IMR-90 (cell line): ENCODE measurements at regions not wholly inside any gene's neighbourhood (a gene's known extent, or its start where the extent isn't known, plus 50 kb on each side); places are given as distances from the start of the nearest gene placed in this dataset.

Source experiments
- ATAC-seq: fragments of 200-7000 bp; cut with Tn5 transposase; 2 replicates; pipeline ENCODE4 v1.9.1; 2020; ENCODE audit warnings: low read depth, mild to moderate bottlenecking, moderate library complexity
- BruUV-seq: library from RNA; stranded (reverse); fragments of 400-500 nt; replicated peaks from 2 replicates; lab custom pipeline; 2021; lab: Mats Ljungman, UMichigan
- CTCF ChIA-PET: fragments of 300-600 bp; formaldehyde crosslinking; extraction: SDS; loops from one replicate; lab custom pipeline; 2021; ENCODE audit warnings: antibody characterized with exemption; lab: Yijun Ruan, JAX
- POLR2A ChIA-PET: fragments of 300-600 bp; sonication (Branson Sonifier 250); formaldehyde crosslinking; loops from one replicate; lab custom pipeline; 2022; ENCODE audit warnings: antibody characterized with exemption; ENCODE audit not compliant: unreplicated experiment; lab: Charles Lee
- DNase-seq: peaks from one replicate; pipeline ENCODE4 v3.0.0; 2013
- H2AFZ ChIP-seq: replicated peaks from 2 replicates; pipeline ENCODE3; 2013; ENCODE audit warnings: low read length, mild to moderate bottlenecking; ENCODE audit not compliant: poor library complexity
- H2AK5ac ChIP-seq: 2 replicates; pipeline ENCODE4 v1.6.1; 2013; ENCODE audit warnings: low read depth, low read length, inconsistent platforms
- H2AK9ac ChIP-seq: replicated peaks from 2 replicates; pipeline ENCODE3; 2013; ENCODE audit warnings: mild to moderate bottlenecking, low read depth, low read length, moderate library complexity; ENCODE audit not compliant: poor library complexity
- H2BK120ac ChIP-seq: 2 replicates; pipeline ENCODE4 v1.6.1; 2013; ENCODE audit warnings: low read depth, low read length, inconsistent platforms
- H2BK15ac ChIP-seq: 3 replicates; pipeline ENCODE4 v1.6.1; 2013; ENCODE audit warnings: low read depth, low read length, inconsistent platforms
- H2BK20ac ChIP-seq: 2 replicates; pipeline ENCODE4 v1.6.1; 2013; ENCODE audit warnings: low read depth, mild to moderate bottlenecking, inconsistent platforms, low read length, moderate library complexity
- H2BK5ac ChIP-seq: 2 replicates; pipeline ENCODE4 v1.6.1; 2013; ENCODE audit warnings: mild to moderate bottlenecking, low read depth, low read length, inconsistent platforms; ENCODE audit not compliant: poor library complexity, severe bottlenecking
- H3K14ac ChIP-seq: replicated peaks from 2 replicates; pipeline ENCODE4 v1.6.1; 2013; ENCODE audit warnings: low read depth, low read length, inconsistent platforms
- H3K18ac ChIP-seq: 2 replicates; pipeline ENCODE4 v1.6.1; 2013; ENCODE audit warnings: low read depth, low read length, control low read depth
- H3K23ac ChIP-seq: 2 replicates; pipeline ENCODE4 v1.6.1; 2013; ENCODE audit warnings: low read depth, low read length, inconsistent platforms
- H3K27ac ChIP-seq: 2 replicates; pipeline ENCODE4 v1.5.1; 2013; ENCODE audit warnings: mild to moderate bottlenecking, control low read depth, low read length; ENCODE audit not compliant: insufficient read depth
- H3K27me3 ChIP-seq: 2 replicates; pipeline ENCODE4 v1.6.1; 2013; ENCODE audit warnings: low read length; ENCODE audit not compliant: control insufficient read depth, insufficient read depth
- H3K36me3 ChIP-seq: 2 replicates; pipeline ENCODE4 v1.6.1; 2013; ENCODE audit warnings: low read length, mixed read lengths; ENCODE audit not compliant: control insufficient read depth, insufficient read depth
- H3K4ac ChIP-seq: 2 replicates; pipeline ENCODE4 v1.6.1; 2013; ENCODE audit warnings: low read depth, low read length, inconsistent platforms
- H3K4me1 ChIP-seq: 2 replicates; pipeline ENCODE4 v1.6.1; 2013; ENCODE audit warnings: low read length, mixed read lengths; ENCODE audit not compliant: control insufficient read depth, insufficient read depth
- H3K4me2 ChIP-seq: 2 replicates; pipeline ENCODE4 v1.6.1; 2013; ENCODE audit warnings: low read depth, mild to moderate bottlenecking, control low read depth, low read length, moderate library complexity
- H3K4me3 ChIP-seq: 2 replicates; pipeline ENCODE4 v1.5.1; 2013; ENCODE audit warnings: low read depth, mild to moderate bottlenecking, control low read depth, low read length, moderate library complexity; ENCODE audit not compliant: insufficient read depth
- H3K56ac ChIP-seq: 2 replicates; pipeline ENCODE4 v1.6.1; 2013; ENCODE audit warnings: low read length, inconsistent platforms; ENCODE audit not compliant: insufficient read depth; ENCODE audit errors: extremely low read depth
- H3K79me1 ChIP-seq, 2 experiments: 2 replicates each; pipeline ENCODE4 v1.6.1; 2013; ENCODE audit warnings: low read length in 2 of 2, inconsistent platforms in 1 of 2, low read depth in 1 of 2
- H3K9ac ChIP-seq: 2 replicates; pipeline ENCODE4 v1.6.1; 2013; ENCODE audit warnings: low read depth, low read length, control low read depth
- H3K9me1 ChIP-seq: 2 replicates; pipeline ENCODE4 v1.6.1; 2013; ENCODE audit warnings: low read length, inconsistent platforms; ENCODE audit not compliant: insufficient read depth
- H3K9me3 ChIP-seq: 2 replicates; pipeline ENCODE4 v1.6.1; 2013; ENCODE audit warnings: low read length; ENCODE audit not compliant: control insufficient read depth, insufficient read depth
- H4K20me1 ChIP-seq: 2 replicates; pipeline ENCODE4 v1.6.1; 2013; ENCODE audit warnings: low read length, inconsistent platforms; ENCODE audit not compliant: insufficient read depth
- H4K5ac ChIP-seq: 2 replicates; pipeline ENCODE4 v1.6.1; 2013; ENCODE audit warnings: mild to moderate bottlenecking, low read depth, low read length, control low read depth
- H4K8ac ChIP-seq, 2 experiments: 2 replicates each; pipeline ENCODE4 v1.6.1; 2013; ENCODE audit warnings: low read depth in 2 of 2, low read length in 2 of 2, control low read depth in 1 of 2, inconsistent platforms in 1 of 2
- H4K91ac ChIP-seq: 2 replicates; pipeline ENCODE4 v1.6.1; 2013; ENCODE audit warnings: low read depth, low read length, inconsistent platforms; ENCODE audit not compliant: insufficient read depth
- BHLHE40 ChIP-seq: fragments of 150-350 bp; IDR thresholded peaks from 2 replicates; pipeline ENCODE4 v1.6.1; 2016; ENCODE audit warnings: mild to moderate bottlenecking, low read depth, low read length
- CEBPB ChIP-seq: IDR thresholded peaks from 2 replicates; pipeline ENCODE4 v1.6.1; 2012; ENCODE audit warnings: low read depth, low read length, improper control_type of control experiment
- CHD1 ChIP-seq: IDR thresholded peaks from 2 replicates; pipeline ENCODE4 v1.6.1; 2012; ENCODE audit warnings: low read depth, low read length, improper control_type of control experiment
- CTCF ChIP-seq: conservative IDR thresholded peaks from 2 replicates; pipeline ENCODE4 v1.5.1; 2012; ENCODE audit warnings: mild to moderate bottlenecking, low read depth, low read length, improper control_type of control experiment
- ELK1 ChIP-seq: fragments of 150-350 bp; IDR thresholded peaks from 2 replicates; pipeline ENCODE4 v1.6.1; 2016; ENCODE audit warnings: low read depth, mild to moderate bottlenecking, low read length, moderate library complexity, borderline replicate concordance
- FOS ChIP-seq: fragments of 150-350 bp; IDR thresholded peaks from 2 replicates; pipeline ENCODE4 v1.6.1; 2016; ENCODE audit warnings: low read depth, low read length
- MAFK ChIP-seq: IDR thresholded peaks from 2 replicates; pipeline ENCODE4 v1.6.1; 2012; ENCODE audit warnings: low read depth, low read length, improper control_type of control experiment
- MAZ ChIP-seq: IDR thresholded peaks from 2 replicates; pipeline ENCODE4 v1.6.1; 2012; ENCODE audit warnings: low read depth, mild to moderate bottlenecking, low read length, improper control_type of control experiment, moderate library complexity, borderline replicate concordance
- MXI1 ChIP-seq: IDR thresholded peaks from 2 replicates; pipeline ENCODE4 v1.6.1; 2012; ENCODE audit warnings: low read depth, mild to moderate bottlenecking, low read length, moderate library complexity, borderline replicate concordance
- NFE2L2 ChIP-seq: fragments of 150-350 bp; IDR thresholded peaks from 2 replicates; pipeline ENCODE4 v1.6.1; 2016; ENCODE audit warnings: low read depth, mild to moderate bottlenecking, low read length
- POLR2A ChIP-seq: IDR thresholded peaks from 2 replicates; pipeline ENCODE4 v1.6.1; 2012; ENCODE audit warnings: mild to moderate bottlenecking, low read depth, low read length
- RAD21 ChIP-seq: IDR thresholded peaks from 2 replicates; pipeline ENCODE4 v1.6.1; 2012; ENCODE audit warnings: low read length, improper control_type of control experiment
- RCOR1 ChIP-seq: IDR thresholded peaks from 2 replicates; pipeline ENCODE4 v1.6.1; 2012; ENCODE audit warnings: mild to moderate bottlenecking, low read length, improper control_type of control experiment; ENCODE audit not compliant: insufficient replicate concordance
- RFX5 ChIP-seq: IDR thresholded peaks from 2 replicates; pipeline ENCODE4 v1.8.0; 2012; ENCODE audit warnings: low read depth, mild to moderate bottlenecking, low read length, moderate library complexity
- SMC3 ChIP-seq: fragments of 150-350 bp; IDR thresholded peaks from 2 replicates; pipeline ENCODE4 v1.6.1; 2016; ENCODE audit warnings: low read depth, mild to moderate bottlenecking, antibody characterized with exemption, low read length, moderate library complexity
- USF2 ChIP-seq: fragments of 150-350 bp; IDR thresholded peaks from 2 replicates; pipeline ENCODE4 v1.6.1; 2017; ENCODE audit warnings: mild to moderate bottlenecking, antibody characterized with exemption, low read length, low read depth
- WGBS, 2 experiments: methylation state at CpG; one replicate each; pipeline versions ENCODE4 v1.1.5 to v1.1.7; 2013; ENCODE audit warnings: missing lambda C conversion rate in 2 of 2; ENCODE audit not compliant: insufficient read length in 1 of 2; ENCODE audit errors: extremely low coverage in 2 of 2; 5-methylcytosine and 5-hydroxymethylcytosine counted together
- dilution Hi-C: fragments of 300-500 bp; cut with HindIII; formaldehyde crosslinking; loops from one replicate; pipeline ENCODE4 v1.14.3; 2018; ENCODE audit warnings: low sequenced_read_pairs; ENCODE audit not compliant: unreplicated experiment
- in situ Hi-C: fragments of 300-500 bp; cut with MboI; formaldehyde crosslinking; loops from 3 replicates; pipeline ENCODE4 v1.14.3; 2019; ENCODE audit warnings: low sequenced_read_pairs, inconsistent platforms, mixed read lengths
- intact Hi-C: fragments of 100-400 bp; cut with micrococcal nuclease; formaldehyde crosslinking; loops from 2 replicates; pipeline ENCODE4 v1.10.0; 2022

DNA sequence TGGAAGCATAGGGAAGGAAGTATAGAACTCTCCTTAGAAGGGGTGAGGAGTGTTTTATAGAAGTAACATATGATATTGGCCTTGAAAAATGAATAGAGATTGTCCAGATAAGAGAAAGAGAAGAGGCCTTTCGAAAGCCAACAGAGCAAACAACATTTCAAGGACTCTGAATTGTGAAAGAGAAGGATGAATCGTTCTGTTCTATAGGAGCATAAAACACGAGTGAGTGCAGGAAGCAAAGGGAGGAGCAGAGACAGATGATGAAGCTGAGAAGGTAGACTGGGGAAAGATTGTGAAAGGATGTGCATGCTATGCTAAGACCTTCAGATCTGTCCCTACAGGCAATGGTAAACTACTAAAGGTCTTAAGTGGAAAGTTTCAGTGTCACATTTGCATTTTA lies 271.0 kb downstream of the TMEM161B start:
- Histone ChIP-seq H2AK5ac (no peak overlapping the region), H2BK15ac (no peak overlapping the region), H2BK120ac (no peak overlapping the region), H3K23ac (no peak overlapping the region), H2BK5ac (no peak overlapping the region), H3K9me3 (no peaks in the 10 kb centered on the region), H4K8ac (no peak overlapping the region), H3K56ac (no peak overlapping the region), H3K4ac (no peak overlapping the region), H4K5ac (no peak overlapping the region), H3K36me3 (no peaks in the 10 kb centered on the region), H3K27ac (no peak overlapping the region), H3K9me1 (no peaks in the 10 kb centered on the region), H3K27me3 (no peaks in the 10 kb centered on the region), H3K4me1 (no peaks in the 10 kb centered on the region), H3K4me2 (no peak overlapping the region), H2AFZ (no peak overlapping the region), H4K91ac (no peak overlapping the region), H3K18ac (no peak overlapping the region), H3K79me1 (no peaks in the 10 kb centered on the region), H3K14ac (no peak overlapping the region), H2AK9ac (no peak overlapping the region), H2BK20ac (no peak overlapping the region), H3K4me3 (no peak overlapping the region), H3K9ac (no peak overlapping the region), H4K20me1 (no peaks in the 10 kb centered on the region)
- no peak for DNase-seq
- WGBS, 2 experiments: 16% methylated on average over 2 of the region's 3 CpGs; no CpG with 5 or more reads in 1 of the 2 experiments
- ChIA-PET POLR2A (no interaction called here), CTCF (no interaction called here)
- intact Hi-C loops (no loop called here), in situ Hi-C loops (no loop called here), dilution Hi-C loops (no loop called here)
- no TSS peak for BruUV-seq
- no peak for ATAC-seq
- TF ChIP-seq SMC3 (no peak), ELK1 (no peak), USF2 (no peak), CTCF (no peak), RCOR1 (no peak), MXI1 (no peak), CEBPB (no peak), RAD21 (no peak), POLR2A (no peak), MAZ (no peak), FOS (no peak), CHD1 (no peak), RFX5 (no peak), MAFK (no peak), BHLHE40 (no peak), NFE2L2 (no peak)
